GM21515 (cell line): ENCODE measurements at regions not wholly inside any gene's neighbourhood (a gene's known extent, or its start where the extent isn't known, plus 50 kb on each side); places are given as distances from the start of the nearest gene placed in this dataset.
A peak's percentile ranks its signal among the peaks of the same experiment; 100 is the strongest.

Experiments used
- ATAC-seq: cut with Tn5 transposase; IDR thresholded peaks from one replicate; pipeline ENCODE4 v1.9.1; 2021; ENCODE audit not compliant: unreplicated experiment

DNA sequence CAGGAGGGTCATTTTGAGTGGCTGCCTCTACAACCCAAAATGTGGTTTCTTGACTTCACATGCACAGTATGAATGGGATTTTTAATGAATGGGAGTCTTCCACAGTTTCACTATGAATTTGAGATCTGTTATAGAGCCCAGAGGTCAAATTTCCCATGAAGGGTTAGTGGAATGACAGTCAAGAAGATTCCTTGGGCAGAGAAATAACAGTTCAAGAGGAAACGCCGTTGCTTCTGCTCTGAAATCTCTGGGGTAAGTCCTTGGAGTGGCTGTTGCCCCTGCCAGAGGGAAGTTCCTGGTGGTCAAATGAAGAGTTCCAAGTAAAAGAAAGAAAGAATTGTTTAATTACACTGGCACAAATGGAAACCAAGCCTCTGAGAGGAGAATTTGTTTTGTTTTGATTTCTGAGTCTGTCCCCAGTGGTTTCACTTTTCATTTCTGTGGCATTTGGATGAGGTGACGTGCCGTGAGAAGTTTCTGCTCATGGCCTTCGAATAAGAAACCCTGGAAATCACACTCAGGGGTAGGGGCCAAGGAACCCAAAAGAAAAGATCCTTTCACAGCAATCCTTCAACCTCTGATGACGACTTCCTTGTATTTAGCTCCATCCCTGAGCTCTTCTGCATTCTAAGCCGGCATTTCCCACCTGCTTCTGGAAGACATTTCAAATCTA lies 77.5 kb upstream of the IL12A start:
- peak; percentile 84 for ATAC-seq

GRCh38 chr3:159911664-159912037 lies 77.0 kb upstream of the IL12A start:
- ATAC-seq: peak; percentile 15

DNA sequence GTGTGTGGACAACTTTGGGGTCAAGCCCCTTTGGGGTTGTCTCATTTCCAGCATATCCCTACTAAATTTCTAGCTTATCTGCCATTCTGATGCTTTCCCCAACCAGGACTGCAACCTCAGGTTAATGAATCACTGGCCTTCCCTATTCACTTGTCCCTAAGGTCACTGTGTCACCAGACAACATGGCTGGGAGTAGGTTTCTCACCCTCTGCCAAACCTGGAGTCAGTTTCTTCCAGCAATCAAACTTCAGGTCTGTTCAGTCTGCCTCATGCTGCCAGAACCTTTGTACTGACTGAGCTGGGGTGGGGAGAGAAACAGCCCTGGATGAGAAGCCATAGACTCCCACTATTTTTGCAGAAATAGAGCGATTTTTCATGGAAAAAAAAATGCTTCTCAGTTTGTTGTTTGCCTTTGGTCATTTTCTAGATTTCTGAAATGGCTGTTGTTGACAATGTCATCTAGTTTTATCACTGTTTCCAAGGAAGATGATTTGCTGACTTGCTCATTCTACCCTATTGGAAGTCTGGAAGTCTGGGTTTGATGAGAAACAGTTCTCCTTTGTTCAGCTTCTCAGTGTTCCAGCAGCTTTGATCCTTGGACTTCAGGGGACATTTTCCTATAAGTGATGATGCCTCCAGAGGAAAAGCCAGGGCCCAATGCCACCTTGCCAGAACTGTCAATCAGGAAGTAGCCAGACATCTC lies 74.8 kb upstream of the IL12A start:
- ATAC-seq: no peak

DNA sequence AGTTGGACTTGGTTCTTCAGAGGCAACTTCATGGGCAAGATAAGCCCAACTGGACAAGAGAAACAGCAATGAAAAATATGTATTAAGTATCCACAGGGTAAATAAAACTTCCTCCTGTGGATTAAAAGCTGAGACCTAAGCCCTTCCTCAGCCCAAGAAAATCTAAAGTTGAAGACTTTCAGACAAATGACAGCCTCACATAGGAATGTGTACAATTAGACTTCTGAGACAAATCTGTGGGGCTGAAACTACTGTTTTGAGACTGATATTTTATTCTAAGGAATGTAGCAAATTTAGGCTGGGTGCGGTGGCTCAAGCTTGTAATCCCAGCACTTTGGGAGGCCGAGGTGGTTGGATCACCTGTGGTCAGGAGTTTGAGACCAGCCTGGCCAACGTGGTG lies 74.2 kb upstream of the IL12A start:
- no peak for ATAC-seq

- ATAC-seq: no peak
Measured at GRCh38 chr3:159916052-159916451, 72.6 kb upstream of the IL12A start.

DNA sequence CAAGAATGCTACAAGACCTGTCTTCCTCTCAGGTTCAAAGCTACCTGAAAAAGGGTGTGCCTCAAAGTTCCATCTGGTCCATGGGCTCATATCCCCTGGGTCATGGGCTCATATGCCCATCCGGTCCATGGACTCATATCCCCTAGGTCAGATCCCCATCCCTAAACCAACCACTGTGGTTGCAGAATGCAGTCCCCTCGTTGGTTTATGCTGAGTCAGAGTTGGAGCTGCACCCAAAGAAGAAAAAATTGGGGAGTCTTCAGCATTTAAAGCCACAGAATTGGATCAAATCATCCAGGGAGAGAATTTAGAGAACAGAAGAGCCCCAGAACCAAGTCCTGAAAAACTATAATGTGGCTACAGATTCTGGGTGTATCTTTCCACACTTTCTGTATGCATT lies 71.5 kb upstream of the IL12A start:
- ATAC-seq: no peak

GRCh38 chr3:159919873-159920272 lies 68.8 kb upstream of the IL12A start:
- peak; percentile 68 for ATAC-seq

DNA sequence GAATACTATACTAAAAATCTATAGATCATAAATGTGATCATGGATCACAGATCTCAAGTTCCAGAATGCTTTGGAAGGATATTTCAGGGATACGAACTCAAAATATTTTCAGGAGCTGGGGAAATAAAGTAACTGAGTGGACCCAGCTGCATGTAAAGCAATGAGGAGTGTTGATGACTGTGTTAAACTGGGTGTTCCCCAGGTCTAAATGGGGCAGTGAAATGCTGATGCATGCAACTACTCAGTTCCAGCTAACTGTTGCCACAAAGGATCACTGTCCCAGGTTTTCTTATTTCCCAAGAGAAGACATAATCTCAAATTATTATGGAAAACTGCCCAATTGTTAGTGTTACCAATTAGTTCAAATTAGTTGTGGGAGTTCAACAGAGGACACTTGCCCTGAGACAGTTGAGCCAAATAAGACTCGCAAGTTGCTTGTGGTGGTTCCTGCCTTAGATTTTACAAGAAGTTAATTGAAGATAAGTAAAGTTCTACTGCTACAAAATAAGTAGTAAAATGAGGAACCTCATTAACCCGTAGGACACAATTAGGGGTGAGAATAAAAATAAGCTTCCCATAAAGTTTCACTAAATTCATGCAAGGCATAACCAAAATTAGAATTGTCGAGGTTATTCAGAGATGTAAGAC lies 66.3 kb upstream of the IL12A start:
- peak; percentile 0 for ATAC-seq

- peak; percentile 94 for ATAC-seq
Measured at GRCh38 chr3:159922861-159923312, 65.7 kb upstream of the IL12A start.

- ATAC-seq: no peak
Measured at GRCh38 chr3:159923336-159923735, 65.3 kb upstream of the IL12A start.

GRCh38 chr3:159923956-159924355 lies 64.7 kb upstream of the IL12A start:
- no peak for ATAC-seq

DNA sequence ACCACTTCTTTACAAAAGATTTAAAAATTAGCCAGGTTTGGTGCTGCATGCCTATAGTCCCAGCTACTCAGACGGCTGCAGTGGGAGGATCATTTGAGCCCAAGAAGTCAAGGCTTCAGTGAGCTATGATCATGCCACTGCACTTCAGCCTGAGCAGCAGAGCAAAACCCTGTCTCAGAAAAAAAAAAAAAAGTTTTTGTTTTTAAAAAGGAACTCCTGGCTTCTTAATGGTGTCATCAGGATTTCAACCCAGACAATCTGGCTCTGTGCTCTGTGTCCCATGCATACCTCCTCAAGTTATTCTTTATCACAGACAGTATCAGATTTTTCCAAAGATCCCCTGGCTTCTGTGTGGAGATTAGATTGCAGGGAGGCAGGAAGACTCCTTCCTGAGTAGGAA lies 64.2 kb upstream of the IL12A start:
- no peak for ATAC-seq

- no peak for ATAC-seq
Measured at GRCh38 chr3:159925248-159925647, 63.4 kb upstream of the IL12A start.

DNA sequence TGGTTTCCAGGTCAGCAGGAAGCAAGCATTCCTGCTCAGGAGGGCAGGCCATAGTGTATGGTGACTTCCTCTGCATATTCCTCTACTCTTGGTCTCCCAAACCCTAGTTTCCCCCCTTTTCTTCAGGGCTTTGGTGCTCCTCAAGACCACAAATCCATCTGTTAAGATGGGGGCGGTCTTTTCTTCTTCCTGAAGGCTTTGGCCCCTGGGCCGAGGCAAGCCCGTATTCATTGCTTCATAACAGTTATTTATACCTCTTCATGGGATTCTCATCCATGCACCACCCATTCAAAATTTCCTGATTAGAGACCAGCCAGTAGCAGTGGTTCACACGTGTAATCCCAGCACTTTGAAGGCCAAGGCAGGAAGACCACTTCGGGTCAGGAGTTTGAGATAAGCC lies 62.1 kb upstream of the IL12A start:
- no peak for ATAC-seq

GRCh38 chr3:159928071-159928491 lies 60.6 kb upstream of the IL12A start:
- ATAC-seq: no peak

DNA sequence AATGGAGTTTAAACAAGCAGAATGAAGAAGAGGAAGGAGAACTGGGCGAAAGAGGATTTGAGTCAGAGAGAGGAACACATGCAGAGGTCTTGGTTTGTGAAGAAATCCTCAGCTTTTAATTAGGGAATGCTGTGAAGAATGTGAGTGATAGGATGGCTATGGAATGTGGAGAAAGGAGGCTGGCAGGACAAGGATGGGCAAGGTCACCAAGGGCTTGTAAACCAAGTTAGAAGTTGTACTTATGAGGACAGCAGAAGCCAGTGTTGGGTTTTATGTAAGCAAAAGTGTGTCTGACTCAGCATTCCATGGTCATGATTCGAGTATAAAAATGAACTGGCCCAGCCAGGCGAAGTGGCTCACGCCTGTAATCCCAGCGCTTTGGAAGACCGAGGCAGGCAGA lies 60.0 kb upstream of the IL12A start:
- ATAC-seq: no peak

- peak; percentile 52 for ATAC-seq
Measured at GRCh38 chr3:159929171-159930141, 59.2 kb upstream of the IL12A start.

- ATAC-seq: no peak
Measured at GRCh38 chr3:159934216-159934615, 54.4 kb upstream of the IL12A start.

DNA sequence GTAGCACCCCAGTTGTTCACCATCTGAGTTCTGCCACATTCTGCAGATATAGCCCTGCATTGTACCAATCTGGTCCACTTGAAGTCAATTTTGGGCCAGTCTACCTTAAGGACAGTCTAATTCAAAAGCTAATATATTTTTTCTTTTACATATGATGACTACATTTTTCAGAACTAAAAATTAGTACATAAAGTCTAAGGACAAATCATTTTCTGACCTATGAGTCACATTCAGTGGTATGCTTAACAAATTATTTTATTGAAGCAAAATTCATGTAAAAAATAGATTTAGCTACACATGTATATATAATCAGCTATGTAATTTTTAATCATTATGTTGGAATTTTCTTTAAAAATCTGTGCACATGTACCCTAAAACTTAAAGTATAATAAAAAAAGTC lies 52.1 kb upstream of the IL12A start:
- ATAC-seq: no peak

GRCh38 chr3:159937561-159938166 lies 51.0 kb upstream of the IL12A start:
- ATAC-seq: no peak

- no peak for ATAC-seq
Measured at GRCh38 chr3:159938714-159939113, 49.9 kb upstream of the IL12A start.
